GM19238 (cell line): ENCODE measurements at regions not wholly inside any gene's neighbourhood (a gene's known extent, or its start where the extent isn't known, plus 50 kb on each side); places are given as distances from the start of the nearest gene placed in this dataset.

Source experiments
- DNase-seq: peaks from one replicate; pipeline ENCODE4 v3.0.0; 2011; ENCODE audit warnings: low spot score; ENCODE audit not compliant: insufficient read length

DNA sequence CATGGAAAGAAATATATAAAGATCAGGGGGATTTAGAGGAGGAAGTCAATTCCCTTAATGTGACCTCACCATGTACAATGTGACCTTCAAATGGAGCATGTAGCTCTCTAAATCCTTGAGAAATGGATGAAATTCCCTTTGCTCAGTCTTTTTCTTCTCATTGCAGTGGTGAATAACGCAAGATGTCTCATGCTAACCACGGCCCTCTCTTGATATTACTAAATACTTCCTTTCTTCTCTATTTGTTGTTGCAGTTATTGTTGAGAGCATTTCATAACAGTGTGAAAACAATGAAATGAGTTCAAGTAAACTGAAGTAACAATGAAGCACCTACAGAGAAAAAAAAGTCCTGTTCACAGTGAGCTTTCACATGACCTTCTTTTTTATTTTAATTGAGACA, 55.6 kb downstream of the ZNF281 start:
- no peak for DNase-seq

- no peak for DNase-seq
Observed at GRCh38 chr1:200353232-200353631, 56.6 kb downstream of the ZNF281 start.

GRCh38 chr1:200351826-200352549, 57.8 kb downstream of the ZNF281 start:
- peak; percentile 20 for DNase-seq

GRCh38 chr1:200351425-200351824, 58.4 kb downstream of the ZNF281 start:
- DNase-seq = no peak

GRCh38 chr1:200346700-200347099, 63.1 kb downstream of the ZNF281 start:
- no peak for DNase-seq

GRCh38 chr1:200345520-200345919, 64.3 kb downstream of the ZNF281 start:
- DNase-seq = no peak

GRCh38 chr1:200343874-200344273, 66.0 kb downstream of the ZNF281 start:
- no peak for DNase-seq

DNA sequence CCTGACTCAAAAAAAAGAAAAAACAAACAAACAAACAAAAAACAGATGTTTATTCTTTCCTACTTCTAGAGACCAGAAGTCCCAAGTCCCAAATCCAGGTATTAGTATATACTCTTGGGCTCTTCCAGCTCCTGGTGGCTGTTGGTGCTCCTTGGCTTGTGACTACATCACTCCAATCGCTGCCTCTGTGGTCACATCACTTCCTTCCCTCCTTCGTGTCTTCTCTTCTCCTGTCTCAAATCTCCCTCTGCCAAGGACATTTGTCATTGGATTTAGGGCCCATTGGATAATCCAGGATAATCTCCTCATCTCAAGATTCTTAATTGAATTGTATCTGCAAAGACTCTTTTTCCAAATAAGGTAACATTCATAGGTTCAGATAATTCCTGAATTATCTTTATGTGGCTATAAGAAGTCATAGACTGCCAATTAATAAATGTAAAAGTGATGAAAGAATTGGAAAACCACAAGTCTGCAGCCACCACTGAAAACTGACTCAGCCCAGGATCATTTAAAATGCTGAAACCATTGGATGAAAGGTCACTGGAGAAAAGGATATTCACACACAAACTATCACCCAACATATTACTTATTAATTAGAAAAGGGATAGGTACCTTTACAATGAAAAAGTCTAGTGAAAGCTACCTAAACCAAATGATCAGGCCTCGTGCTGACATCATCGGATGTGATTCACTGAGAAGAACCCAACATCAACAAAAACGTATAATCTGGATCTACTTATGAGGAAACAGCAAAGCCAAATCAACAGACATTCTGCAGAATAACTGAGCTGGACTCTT, 67.1 kb downstream of the ZNF281 start:
- no peak for DNase-seq

DNA sequence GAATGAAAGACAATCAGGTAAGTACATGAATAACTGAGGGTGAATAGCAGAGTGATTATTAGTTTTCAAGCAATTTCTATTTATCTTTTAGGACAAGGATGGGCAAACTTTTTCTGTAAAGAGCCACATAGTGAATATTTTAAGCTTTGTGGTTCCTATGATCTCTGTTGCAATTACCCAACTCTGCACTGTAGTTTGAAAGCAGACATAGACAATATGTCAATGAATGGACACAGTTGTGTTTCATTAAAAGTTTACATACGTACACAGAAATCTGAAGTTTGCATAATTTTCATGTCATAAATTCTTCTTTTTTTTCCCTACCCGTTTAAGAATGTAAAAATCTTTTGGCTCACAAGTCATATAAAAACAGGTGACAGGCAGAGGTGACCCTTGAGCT, 71.4 kb downstream of the ZNF281 start:
- no peak for DNase-seq

DNA sequence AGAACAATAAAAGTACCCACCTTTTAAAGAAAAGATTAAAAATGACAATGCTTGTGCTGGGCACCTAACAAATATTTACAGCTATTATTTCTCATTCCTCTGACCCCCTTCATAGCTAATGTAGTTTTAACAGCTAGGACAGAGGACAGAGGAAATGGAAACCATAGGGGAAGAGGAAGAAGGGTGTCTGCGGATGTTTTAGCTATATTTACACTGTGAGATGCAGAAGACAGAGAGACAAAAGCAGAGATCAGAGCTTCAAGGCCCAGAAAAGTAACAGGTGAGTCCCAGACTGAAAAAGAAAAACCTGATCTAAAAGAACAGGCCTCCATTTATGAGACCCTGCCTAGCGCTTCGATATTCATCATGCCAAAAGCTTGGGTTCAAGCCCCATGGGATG, 72.0 kb downstream of the ZNF281 start:
- no peak for DNase-seq

- no peak for DNase-seq
Observed at GRCh38 chr1:200337410-200337809, 72.4 kb downstream of the ZNF281 start.

- DNase-seq = no peak
Observed at GRCh38 chr1:200336901-200337391, 72.9 kb downstream of the ZNF281 start.

DNA sequence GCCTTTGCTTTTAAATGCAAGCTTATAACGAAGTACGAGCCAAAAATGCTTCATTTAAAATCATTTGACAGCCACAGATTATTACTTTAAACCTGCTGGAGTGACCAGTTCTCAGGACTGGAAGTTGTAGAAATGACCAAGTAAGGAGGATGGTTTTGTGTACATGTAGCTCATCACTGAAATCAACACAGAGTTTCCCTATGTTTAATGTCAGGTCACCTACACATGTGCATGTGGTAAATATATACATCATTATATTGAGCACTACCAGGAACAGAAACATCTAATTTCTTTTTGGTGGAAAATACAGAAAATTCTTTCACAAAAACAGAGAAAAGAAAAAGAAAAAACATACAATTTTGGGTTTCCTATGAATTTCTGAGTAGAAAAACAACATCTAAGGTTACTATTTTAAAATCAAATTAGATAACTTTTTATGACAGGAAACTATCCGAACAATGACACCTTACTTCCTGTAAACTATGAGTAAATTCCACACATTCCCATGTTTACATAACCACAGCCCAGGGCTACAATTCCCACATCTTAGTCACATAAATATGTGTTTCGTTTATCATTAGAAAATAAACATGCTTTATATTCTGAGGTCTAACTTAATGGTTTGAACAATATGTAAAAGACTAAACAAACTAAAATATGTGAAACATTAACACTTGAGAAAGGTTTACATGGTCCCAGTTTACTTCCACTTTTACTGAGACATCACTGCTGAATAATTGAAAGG, 73.6 kb downstream of the ZNF281 start:
- DNase-seq = no peak

GRCh38 chr1:200334661-200335256, 75.1 kb downstream of the ZNF281 start:
- no peak for DNase-seq

DNA sequence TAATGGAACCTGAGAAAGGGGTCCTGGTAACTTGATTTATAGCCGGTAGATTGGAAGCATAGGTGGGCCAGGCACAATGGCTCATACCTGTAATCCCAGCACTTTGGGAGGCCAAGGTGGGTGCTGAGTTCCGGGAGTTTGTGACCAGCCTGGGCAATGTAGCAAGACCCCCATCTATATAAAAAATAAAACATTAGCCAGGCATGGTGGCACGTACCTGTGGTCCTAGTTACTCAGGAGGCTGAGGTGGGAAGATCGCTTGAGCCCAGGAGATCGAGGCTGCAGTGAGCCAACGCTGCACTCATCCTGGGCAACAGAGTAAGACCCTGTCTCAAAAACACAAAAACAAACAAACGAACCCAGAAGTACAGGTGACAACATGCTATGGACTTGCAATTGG, 76.5 kb downstream of the ZNF281 start:
- no peak for DNase-seq

- no peak for DNase-seq
Observed at GRCh38 chr1:200332716-200333115, 77.1 kb downstream of the ZNF281 start.

GRCh38 chr1:200330741-200331428, 79.0 kb downstream of the ZNF281 start:
- DNase-seq = no peak

- DNase-seq = no peak
Observed at GRCh38 chr1:200329208-200329882, 80.5 kb downstream of the ZNF281 start.

GRCh38 chr1:200328379-200328778, 81.5 kb downstream of the ZNF281 start:
- DNase-seq = no peak

DNA sequence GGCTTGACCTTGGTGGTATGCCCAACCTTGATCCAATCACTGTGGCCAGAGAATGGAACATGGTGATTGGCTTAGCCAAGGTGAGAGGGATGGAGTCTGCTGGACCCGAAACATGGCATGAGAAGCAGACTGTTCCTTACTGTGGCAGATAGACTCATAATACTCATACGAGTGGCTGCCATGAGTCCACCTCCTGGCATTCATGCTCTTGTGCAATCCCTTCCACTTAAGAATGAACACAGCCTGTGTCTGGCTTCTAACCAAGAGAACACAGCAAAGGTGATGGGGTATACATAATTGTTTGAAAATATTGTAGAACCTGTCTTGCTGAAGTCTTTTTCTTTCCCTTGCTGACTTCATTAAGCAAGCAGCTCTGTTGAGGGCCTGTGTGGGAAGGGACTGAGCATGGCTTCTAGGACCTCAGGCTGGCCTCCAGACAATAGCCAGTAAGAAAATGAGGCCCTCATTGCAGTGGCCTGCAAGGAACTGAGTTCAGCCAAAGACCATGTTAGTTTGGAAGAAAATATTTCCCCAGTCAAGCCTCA, 85.9 kb downstream of the ZNF281 start:
- no peak for DNase-seq
